Smooth muscle cell of the brain vasculature (primary cell): ENCODE measurements at regions not wholly inside any gene's neighbourhood (a gene's known extent, or its start where the extent isn't known, plus 50 kb on each side); places are given as distances from the start of the nearest gene placed in this dataset.
"Not testable (repeated sequence)": the region's sequence is repeated elsewhere in the genome, so short reads cannot be mapped to it uniquely, and the experiment has no call there.

ENCODE experiments used
- DNase-seq: peaks from one replicate; pipeline ENCODE4 v3.0.0-alpha.2; 2012; ENCODE audit warnings: low read depth, low spot score

GRCh38 chr1:187514110-187514509 lies 685.4 kb downstream of the PLA2G4A start:
- no peak for DNase-seq

- DNase-seq, result no peak
Observed at GRCh38 chr1:187516874-187517273, 688.1 kb downstream of the PLA2G4A start.

GRCh38 chr1:187517546-187517945 lies 688.8 kb downstream of the PLA2G4A start:
- DNase-seq, result no peak

GRCh38 chr1:187527346-187527745 lies 698.6 kb downstream of the PLA2G4A start:
- no peak for DNase-seq

- no peak for DNase-seq
Observed at GRCh38 chr1:187537936-187538335, 709.2 kb downstream of the PLA2G4A start.

- no peak for DNase-seq
Observed at GRCh38 chr1:187549540-187549939, 720.8 kb downstream of the PLA2G4A start.

GRCh38 chr1:187551061-187551460 lies 722.3 kb downstream of the PLA2G4A start:
- no peak for DNase-seq

- DNase-seq, result no peak
Observed at GRCh38 chr1:187563191-187563590, 734.4 kb downstream of the PLA2G4A start.

- DNase-seq, result no peak
Observed at GRCh38 chr1:187566354-187566753, 737.6 kb downstream of the PLA2G4A start.

GRCh38 chr1:187568067-187568466 lies 739.3 kb downstream of the PLA2G4A start:
- no peak for DNase-seq

- DNase-seq, result no peak
Observed at GRCh38 chr1:187570166-187570565, 741.4 kb downstream of the PLA2G4A start.

GRCh38 chr1:187577610-187578009 lies 748.9 kb downstream of the PLA2G4A start:
- DNase-seq, result no peak

- no peak for DNase-seq
Observed at GRCh38 chr1:187588917-187589316, 760.2 kb downstream of the PLA2G4A start.

- DNase-seq, result no peak
Observed at GRCh38 chr1:187605736-187606135, 777.0 kb downstream of the PLA2G4A start.

GRCh38 chr1:187615853-187616735 lies 787.3 kb downstream of the PLA2G4A start:
- DNase-seq, result not testable (repeated sequence)

- not testable (repeated sequence) for DNase-seq
Observed at GRCh38 chr1:187616830-187617229, 788.1 kb downstream of the PLA2G4A start.

- no peak for DNase-seq
Observed at GRCh38 chr1:187617776-187618175, 789.0 kb downstream of the PLA2G4A start.

GRCh38 chr1:187619175-187619574 lies 790.4 kb downstream of the PLA2G4A start:
- no peak for DNase-seq

GRCh38 chr1:187621951-187622350 lies 793.2 kb downstream of the PLA2G4A start:
- no peak for DNase-seq

GRCh38 chr1:187622545-187622944 lies 793.8 kb downstream of the PLA2G4A start:
- no peak for DNase-seq

GRCh38 chr1:187624812-187625545 lies 796.2 kb downstream of the PLA2G4A start:
- DNase-seq, result no peak

- no peak for DNase-seq
Observed at GRCh38 chr1:187626056-187626455, 797.3 kb downstream of the PLA2G4A start.

GRCh38 chr1:187627516-187627915 lies 798.8 kb downstream of the PLA2G4A start:
- DNase-seq, result no peak
